ENCODE measurements at regions not wholly inside any gene's neighbourhood (a gene's known extent, or its start where the extent isn't known, plus 50 kb on each side); places are given as distances from the start of the nearest gene placed in this dataset.

DNA sequence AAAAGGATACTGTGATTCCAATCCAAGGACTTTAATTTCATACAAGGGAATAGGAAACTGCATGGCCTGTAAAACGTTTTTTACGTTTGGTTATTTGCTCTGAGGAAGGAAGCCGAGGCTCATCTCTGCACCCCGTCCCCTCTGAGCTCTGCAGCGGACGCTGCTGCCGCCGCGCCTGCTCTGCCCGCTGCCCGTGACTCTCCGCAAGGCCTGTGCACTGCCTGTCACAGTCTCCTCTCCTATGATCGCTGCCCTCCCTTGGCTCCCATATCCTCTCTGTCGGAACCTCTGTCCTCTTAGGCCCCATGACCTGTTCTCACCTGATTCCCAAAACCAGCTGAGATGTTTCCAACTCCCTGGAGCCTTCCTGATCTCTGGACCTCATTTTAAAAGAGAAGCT lies 320.3 kb upstream of the ZNF32 start:
- Histone ChIP-seq H3K9me3 (ENCODE audit: insufficient read depth, low read length) (no peaks in the 10 kb centered on the region), H3K9ac (ENCODE audit: low read length) (no peak overlapping the region), H3K27me3 (ENCODE audit: low read depth, low read length) (no peaks in the 10 kb centered on the region), H3K4me2 (ENCODE audit: low read length) (no peak overlapping the region), H3K79me2 (ENCODE audit: low read length) (no peaks in the 10 kb centered on the region), H3K27ac (ENCODE audit: low read length) (no peak overlapping the region), H3K4me3 (ENCODE audit: low read length) (no peak overlapping the region), H4K20me1 (ENCODE audit: insufficient read depth, low read length) (no peaks in the 10 kb centered on the region), H3K36me3 (replicated peaks; ENCODE audit: low read depth, low read length) (no peaks in the 10 kb centered on the region), H3K4me1 (ENCODE audit: low read length) (no peaks in the 10 kb centered on the region), H2AFZ (ENCODE audit: low read depth, low read length) (no peak overlapping the region)
- no peak for TF ChIP-seq EZH2phosphoT487 (IDR thresholded peaks at IDR 0.05; ENCODE audit: low read depth)
- TF ChIP-seq, protein P1, sequence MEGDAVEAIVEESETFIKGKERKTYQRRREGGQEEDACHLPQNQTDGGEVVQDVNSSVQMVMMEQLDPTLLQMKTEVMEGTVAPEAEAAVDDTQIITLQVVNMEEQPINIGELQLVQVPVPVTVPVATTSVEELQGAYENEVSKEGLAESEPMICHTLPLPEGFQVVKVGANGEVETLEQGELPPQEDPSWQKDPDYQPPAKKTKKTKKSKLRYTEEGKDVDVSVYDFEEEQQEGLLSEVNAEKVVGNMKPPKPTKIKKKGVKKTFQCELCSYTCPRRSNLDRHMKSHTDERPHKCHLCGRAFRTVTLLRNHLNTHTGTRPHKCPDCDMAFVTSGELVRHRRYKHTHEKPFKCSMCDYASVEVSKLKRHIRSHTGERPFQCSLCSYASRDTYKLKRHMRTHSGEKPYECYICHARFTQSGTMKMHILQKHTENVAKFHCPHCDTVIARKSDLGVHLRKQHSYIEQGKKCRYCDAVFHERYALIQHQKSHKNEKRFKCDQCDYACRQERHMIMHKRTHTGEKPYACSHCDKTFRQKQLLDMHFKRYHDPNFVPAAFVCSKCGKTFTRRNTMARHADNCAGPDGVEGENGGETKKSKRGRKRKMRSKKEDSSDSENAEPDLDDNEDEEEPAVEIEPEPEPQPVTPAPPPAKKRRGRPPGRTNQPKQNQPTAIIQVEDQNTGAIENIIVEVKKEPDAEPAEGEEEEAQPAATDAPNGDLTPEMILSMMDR (IDR thresholded peaks at IDR 0.05; ENCODE audit: low read depth, low read length): no peak

DNA sequence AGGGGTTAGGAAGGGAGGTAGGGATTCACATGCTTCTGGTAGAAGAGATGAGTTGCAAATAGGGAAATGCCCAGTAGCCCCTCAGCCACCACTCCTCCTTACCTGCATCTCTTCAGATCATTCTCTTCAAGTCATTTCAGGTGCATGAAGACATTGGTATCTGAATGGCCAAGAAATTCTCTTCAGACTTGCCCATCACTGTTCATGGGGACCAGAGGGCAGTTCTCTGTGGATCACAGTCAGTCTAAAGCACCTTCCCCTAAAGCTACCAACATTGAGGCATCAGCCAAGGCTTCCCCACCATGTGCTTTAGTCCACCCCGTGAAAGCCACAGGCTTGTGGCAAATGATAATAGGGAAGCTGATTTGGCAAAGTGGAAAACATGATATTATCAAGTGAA lies 319.4 kb upstream of the ZNF32 start:
- H3K79me2 ChIP-seq (ENCODE audit: low read length): no peaks in the 10 kb centered on the region
- H3K27me3 ChIP-seq (ENCODE audit: low read depth, low read length): no peaks in the 10 kb centered on the region
- H3K9ac ChIP-seq (ENCODE audit: low read length): no peak overlapping the region
- no peak overlapping the region for H2AFZ ChIP-seq (ENCODE audit: low read depth, low read length)
- no peak for TF ChIP-seq EZH2phosphoT487 (IDR thresholded peaks at IDR 0.05; ENCODE audit: low read depth)
- TF ChIP-seq, protein P1 (IDR thresholded peaks at IDR 0.05; ENCODE audit: low read depth, low read length): no peak
- no peak overlapping the region for H3K4me2 ChIP-seq (ENCODE audit: low read length)
- no peaks in the 10 kb centered on the region for H3K4me1 ChIP-seq (ENCODE audit: low read length)
- H3K27ac ChIP-seq (ENCODE audit: low read length): no peak overlapping the region
- no peak overlapping the region for H3K4me3 ChIP-seq (ENCODE audit: low read length)
- no peaks in the 10 kb centered on the region for H4K20me1 ChIP-seq (ENCODE audit: insufficient read depth, low read length)
- no peaks in the 10 kb centered on the region for H3K9me3 ChIP-seq (ENCODE audit: insufficient read depth, low read length)
- no peaks in the 10 kb centered on the region for H3K36me3 ChIP-seq (replicated peaks; ENCODE audit: low read depth, low read length)

DNA sequence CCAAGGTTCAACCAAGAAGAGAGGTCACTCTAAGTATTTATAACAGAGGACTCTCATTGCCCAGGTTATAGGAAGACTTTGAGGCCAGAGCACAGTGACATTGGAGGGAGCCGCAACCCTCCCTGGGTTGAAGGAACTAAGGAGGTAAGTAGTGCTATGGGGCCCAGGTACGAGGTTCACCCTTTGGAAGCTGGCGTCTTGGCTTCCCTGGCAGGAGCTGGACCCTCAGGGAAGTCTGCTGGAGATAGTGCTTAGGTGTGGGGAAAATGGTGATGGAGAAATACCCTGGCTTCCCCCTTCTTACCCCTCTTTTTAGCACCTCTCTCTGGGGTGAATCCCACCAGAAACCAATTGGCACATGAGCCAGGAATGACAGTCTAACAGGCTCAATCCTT lies 317.9 kb upstream of the ZNF32 start:
- Histone ChIP-seq H3K4me1 (ENCODE audit: low read length) (no peaks in the 10 kb centered on the region), H3K79me2 (ENCODE audit: low read length) (no peaks in the 10 kb centered on the region), H4K20me1 (ENCODE audit: insufficient read depth, low read length) (no peaks in the 10 kb centered on the region), H3K27ac (ENCODE audit: low read length) (no peak overlapping the region), H3K4me2 (ENCODE audit: low read length) (no peak overlapping the region), H3K27me3 (ENCODE audit: low read depth, low read length) (no peaks in the 10 kb centered on the region), H3K36me3 (replicated peaks; ENCODE audit: low read depth, low read length) (no peaks in the 10 kb centered on the region), H3K9ac (ENCODE audit: low read length) (no peak overlapping the region), H2AFZ (ENCODE audit: low read depth, low read length) (no peak overlapping the region), H3K9me3 (ENCODE audit: insufficient read depth, low read length) (no peaks in the 10 kb centered on the region), H3K4me3 (ENCODE audit: low read length) (no peak overlapping the region)
- TF ChIP-seq EZH2phosphoT487 (IDR thresholded peaks at IDR 0.05; ENCODE audit: low read depth): no peak
- TF ChIP-seq, protein P1 (IDR thresholded peaks at IDR 0.05; ENCODE audit: low read depth, low read length): no peak

DNA sequence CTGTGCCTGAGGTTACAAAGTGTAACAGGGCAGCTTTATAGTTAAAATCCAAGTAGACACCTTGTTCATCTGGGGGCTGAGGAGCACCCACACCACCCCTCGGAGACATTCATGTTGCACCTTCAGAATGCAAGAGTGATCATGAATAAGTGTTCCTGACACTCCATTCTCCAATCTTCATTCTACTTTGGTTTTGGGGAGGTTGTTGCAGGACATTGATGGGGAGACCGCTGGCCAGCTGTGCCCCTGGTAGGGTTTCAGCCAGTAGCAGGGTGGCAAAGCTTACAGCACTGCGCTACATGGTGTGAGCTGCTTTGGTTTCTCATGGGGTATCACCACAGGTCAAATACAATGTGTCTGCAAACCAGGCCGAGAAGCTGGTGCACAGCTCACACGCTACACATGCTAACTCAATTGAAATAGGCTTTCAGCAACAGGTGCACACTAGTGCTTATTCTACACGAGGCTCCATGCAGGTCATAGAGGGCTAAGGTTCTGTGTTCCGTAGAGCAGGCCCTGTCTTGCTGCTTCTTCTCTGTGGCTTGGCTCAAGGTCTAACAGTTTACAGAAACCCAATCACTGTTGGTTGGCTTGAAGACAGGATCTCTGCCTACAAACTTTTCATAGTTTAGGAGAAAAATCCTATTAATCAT lies 317.4 kb upstream of the ZNF32 start:
- Histone ChIP-seq H3K79me2 (ENCODE audit: low read length) (no peaks in the 10 kb centered on the region), H3K4me3 (ENCODE audit: low read length) (no peak overlapping the region), H4K20me1 (ENCODE audit: insufficient read depth, low read length) (no peaks in the 10 kb centered on the region), H3K27ac (ENCODE audit: low read length) (no peak overlapping the region), H2AFZ (ENCODE audit: low read depth, low read length) (no peak overlapping the region), H3K36me3 (replicated peaks; ENCODE audit: low read depth, low read length) (no peaks in the 10 kb centered on the region), H3K4me2 (ENCODE audit: low read length) (no peak overlapping the region), H3K9ac (ENCODE audit: low read length) (no peak overlapping the region), H3K9me3 (ENCODE audit: insufficient read depth, low read length) (no peaks in the 10 kb centered on the region), H3K4me1 (ENCODE audit: low read length) (no peaks in the 10 kb centered on the region), H3K27me3 (ENCODE audit: low read depth, low read length) (no peaks in the 10 kb centered on the region)
- TF ChIP-seq, protein P1 (IDR thresholded peaks at IDR 0.05; ENCODE audit: low read depth, low read length): no peak
- no peak for TF ChIP-seq EZH2phosphoT487 (IDR thresholded peaks at IDR 0.05; ENCODE audit: low read depth)
